Activated naive CD4-positive, alpha-beta T cell treated with anti-CD3 and anti-CD28 coated beads for 36 hours (primary cell): ENCODE measurements at regions not wholly inside any gene's neighbourhood (a gene's known extent, or its start where the extent isn't known, plus 50 kb on each side); places are given as distances from the start of the nearest gene placed in this dataset.
"Not testable (repeated sequence)": the region's sequence is repeated elsewhere in the genome, so short reads cannot be mapped to it uniquely, and the experiment has no call there.

ENCODE experiments used
- CTCF ChIA-PET: fragments of 350-600 bp; sonication (Branson Sonifier 250); formaldehyde crosslinking; loops from one replicate; lab custom pipeline; 2021; ENCODE audit warnings: antibody characterized with exemption; lab: Charles Lee
- DNase-seq: peaks from one replicate; pipeline ENCODE4 v3.0.0-alpha.2; 2020
- H3K27ac Mint-ChIP-seq: one replicate; pipeline ENCODE4 v1.8.0; 2021; ENCODE audit warnings: mild to moderate bottlenecking, mixed read lengths
- H3K27me3 Mint-ChIP-seq: one replicate; pipeline ENCODE4 v1.8.0; 2021; ENCODE audit warnings: low read depth, mixed read lengths
- H3K36me3 Mint-ChIP-seq: one replicate; pipeline ENCODE4 v1.8.0; 2021; ENCODE audit warnings: low read depth, mixed read lengths
- H3K4me1 Mint-ChIP-seq: one replicate; pipeline ENCODE4 v1.8.0; 2021; ENCODE audit warnings: low read depth, mixed read lengths
- H3K4me3 Mint-ChIP-seq: one replicate; pipeline ENCODE4 v1.8.0; 2021; ENCODE audit warnings: mild to moderate bottlenecking, moderate library complexity, mixed read lengths
- H3K9me3 Mint-ChIP-seq: one replicate; pipeline ENCODE4 v1.8.0; 2021; ENCODE audit warnings: mixed read lengths
- intact Hi-C: fragments of 100-400 bp; cut with micrococcal nuclease; formaldehyde crosslinking; loops from one replicate; pipeline ENCODE4 v1.15.1; 2023

DNA sequence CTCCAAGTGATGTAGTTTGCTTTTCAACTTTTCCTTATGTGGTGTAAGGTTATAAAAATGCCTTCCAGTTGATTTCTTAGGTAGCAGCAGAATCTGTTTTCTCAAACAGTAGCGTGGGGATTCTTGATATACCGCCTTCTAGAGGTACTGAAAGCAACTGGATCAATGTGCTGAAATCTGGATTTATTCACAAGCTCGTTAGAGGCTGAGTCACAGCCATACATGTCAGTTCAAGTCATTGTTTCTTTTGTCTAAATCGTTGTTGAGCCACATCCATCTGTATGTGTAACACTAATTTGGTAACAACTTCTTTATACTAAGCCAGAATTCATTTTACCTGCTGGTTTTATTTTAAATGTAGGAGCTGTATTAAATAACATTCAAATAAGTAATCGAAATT is 200.0 kb upstream of the MAD2L1 start:
- no peaks in the 10 kb centered on the region for H3K36me3 Mint-ChIP-seq
- intact Hi-C loops = no loop called here
- H3K9me3 Mint-ChIP-seq = no peaks in the 10 kb centered on the region
- no peaks in the 10 kb centered on the region for H3K4me1 Mint-ChIP-seq
- no peak overlapping the region for H3K4me3 Mint-ChIP-seq
- no peak overlapping the region for H3K27ac Mint-ChIP-seq
- H3K27me3 Mint-ChIP-seq = peaks cover 4% of the 10 kb centered on the region
- DNase-seq = no peak
- CTCF ChIA-PET = interaction anchor here (0.6 kb wide), 1 partner anchor 954 kb away, joined by 4 read pairs; no protein-coding TSS in a partner anchor

DNA sequence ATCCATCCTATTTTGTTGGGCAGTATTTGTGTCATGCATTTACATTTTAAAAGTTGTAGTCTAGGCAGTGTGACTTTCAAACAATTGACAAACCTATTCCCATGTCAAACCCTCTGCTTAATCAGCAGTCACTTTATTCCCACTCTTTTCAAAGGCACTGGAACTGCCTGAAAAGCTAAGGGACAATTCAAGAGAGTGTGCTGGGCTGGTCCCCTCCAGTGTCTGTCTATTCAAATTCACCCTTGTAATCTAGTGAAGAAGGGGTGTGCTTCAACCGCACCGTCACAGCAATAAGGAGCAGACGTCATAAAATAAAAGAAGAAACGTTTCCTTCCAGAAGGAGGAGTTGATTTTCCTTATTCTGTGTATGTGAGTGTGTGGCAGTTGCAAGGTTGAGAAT is 197.0 kb upstream of the MAD2L1 start:
- intact Hi-C loops = no loop called here
- CTCF ChIA-PET = no interaction called here
- Mint-ChIP-seq H3K36me3 (no peaks in the 10 kb centered on the region), H3K4me1 (no peaks in the 10 kb centered on the region), H3K4me3 (no peak overlapping the region), H3K27ac (no peak overlapping the region), H3K27me3 (peaks cover 7% of the 10 kb centered on the region), H3K9me3 (no peaks in the 10 kb centered on the region)
- no peak for DNase-seq

DNA sequence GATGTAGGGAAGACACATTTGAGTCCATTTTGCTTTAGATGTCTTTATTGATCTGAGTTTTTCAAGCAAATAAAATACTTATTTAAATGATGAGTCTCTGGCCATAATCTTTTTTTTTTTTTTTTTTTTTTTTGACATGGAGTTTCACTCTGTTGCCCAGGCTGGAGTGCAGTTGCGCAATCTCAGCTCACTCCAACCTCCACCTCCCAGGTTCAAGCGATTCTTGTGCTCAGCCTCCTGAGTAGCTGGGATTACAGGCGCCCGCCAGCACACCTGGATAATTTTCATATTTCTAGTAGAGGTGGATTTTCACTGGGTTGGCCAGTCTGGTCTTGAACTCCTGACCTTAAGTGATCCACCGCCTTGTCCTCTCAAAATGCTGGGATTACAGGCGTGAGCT is 194.5 kb upstream of the MAD2L1 start:
- H3K27ac Mint-ChIP-seq = no peak overlapping the region
- H3K4me3 Mint-ChIP-seq = no peak overlapping the region
- CTCF ChIA-PET = no interaction called here
- H3K4me1 Mint-ChIP-seq = no peaks in the 10 kb centered on the region
- DNase-seq = no peak
- intact Hi-C loops = no loop called here
- no peaks in the 10 kb centered on the region for H3K9me3 Mint-ChIP-seq
- no peaks in the 10 kb centered on the region for H3K36me3 Mint-ChIP-seq
- peaks cover 7% of the 10 kb centered on the region for H3K27me3 Mint-ChIP-seq

DNA sequence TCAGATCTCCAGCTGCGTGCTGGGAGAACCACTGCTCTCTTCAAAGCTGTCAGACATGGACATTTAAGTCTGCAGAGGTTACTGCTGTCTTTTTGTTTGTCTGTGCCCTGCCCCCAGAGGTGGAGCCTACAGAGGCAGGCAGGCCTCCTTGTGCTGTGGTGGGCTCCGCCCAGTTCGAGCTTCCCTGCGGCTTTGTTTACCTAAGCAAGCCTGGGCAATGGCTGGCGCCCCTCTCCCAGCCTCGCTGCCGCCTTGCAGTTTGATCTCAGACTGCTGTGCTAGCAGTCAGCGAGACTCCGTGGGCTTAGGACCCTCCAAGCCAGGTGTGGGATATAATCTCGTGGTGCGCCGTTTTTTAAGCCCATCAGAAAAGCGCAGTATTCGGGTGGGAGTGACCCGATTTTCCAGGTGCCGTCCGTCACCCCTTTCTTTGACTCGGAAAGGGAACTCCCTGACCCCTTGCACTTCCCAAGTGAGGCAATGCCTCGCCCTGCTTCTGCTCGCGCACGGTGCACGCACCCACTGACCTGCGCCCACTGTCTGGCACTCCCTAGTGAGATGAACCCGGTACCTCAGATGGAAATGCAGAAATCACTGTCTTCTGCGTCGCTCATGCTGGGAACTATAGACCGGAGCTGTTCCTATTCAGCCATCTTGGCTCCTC is 189.6 kb upstream of the MAD2L1 start:
- DNase-seq, H3K4me3 Mint-ChIP-seq, H3K4me1 Mint-ChIP-seq, H3K9me3 Mint-ChIP-seq, intact Hi-C loops, H3K27ac Mint-ChIP-seq, H3K36me3 Mint-ChIP-seq, H3K27me3 Mint-ChIP-seq: not testable (repeated sequence)
- CTCF ChIA-PET = interaction anchor here (0.6 kb wide), 1 partner anchor 35 kb away, joined by 3 read pairs; no protein-coding TSS in a partner anchor

DNA sequence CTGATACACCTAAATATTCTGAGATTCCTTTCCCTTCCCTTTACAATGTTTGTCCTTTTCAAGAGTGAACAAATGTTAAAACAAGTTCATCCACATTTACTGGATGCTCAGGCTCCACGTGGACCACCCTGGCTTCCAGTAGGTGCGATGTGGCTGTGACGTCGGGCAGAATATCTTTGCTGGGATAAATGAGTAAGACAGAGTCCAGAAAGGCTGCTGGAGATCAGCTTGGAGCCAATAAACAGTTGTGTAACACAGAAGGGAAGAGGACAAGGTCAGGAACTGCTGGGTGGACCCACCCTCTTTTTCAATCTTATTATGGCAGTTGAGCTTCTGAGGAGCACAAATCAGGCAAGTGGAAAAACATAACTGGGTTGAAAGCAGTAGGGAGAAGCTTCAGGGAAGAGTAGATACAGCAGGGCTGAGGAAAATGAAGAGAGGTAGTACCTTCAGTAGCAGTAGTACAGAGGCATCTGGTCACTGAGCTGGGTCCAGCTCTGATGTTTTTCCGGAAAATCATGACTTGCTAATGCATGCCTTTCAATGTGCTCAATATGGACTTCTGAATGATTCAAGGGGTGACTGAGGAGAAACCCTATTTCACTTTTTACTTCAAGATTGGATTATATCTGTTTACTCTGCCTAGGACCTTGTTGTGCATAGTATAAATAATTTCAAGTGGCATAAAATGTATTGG is 171.8 kb upstream of the MAD2L1 start:
- Mint-ChIP-seq H3K27me3 (peaks cover 9% of the 10 kb centered on the region), H3K4me1 (no peaks in the 10 kb centered on the region), H3K27ac (no peak overlapping the region), H3K36me3 (no peaks in the 10 kb centered on the region), H3K4me3 (no peak overlapping the region), H3K9me3 (no peaks in the 10 kb centered on the region)
- no peak for DNase-seq
- CTCF ChIA-PET = interaction anchor here (0.6 kb wide), 2 partner anchors 16 to 343 kb away, joined by 3 read pairs; no protein-coding TSS in a partner anchor
- intact Hi-C loops = no loop called here

DNA sequence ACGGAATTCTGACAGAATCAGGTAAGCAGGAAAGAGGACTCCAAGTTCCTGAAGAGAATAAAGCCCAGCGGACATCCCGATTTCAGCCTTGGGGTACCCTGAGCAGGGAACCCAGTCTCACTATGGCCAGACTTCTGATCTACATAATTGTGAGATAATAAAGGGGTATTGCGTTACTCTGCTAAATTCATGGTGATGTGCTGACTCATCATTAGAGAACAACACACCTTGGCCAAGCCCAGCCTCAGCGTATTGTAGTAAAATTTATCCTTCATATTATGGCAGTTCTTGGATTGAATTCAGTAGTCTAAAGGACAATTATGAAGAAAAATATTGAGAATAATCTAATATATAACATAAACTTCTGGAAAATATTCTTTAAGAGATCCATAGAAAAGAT is 170.2 kb upstream of the MAD2L1 start:
- Mint-ChIP-seq H3K27me3 (peaks cover 2% of the 10 kb centered on the region), H3K36me3 (no peaks in the 10 kb centered on the region), H3K4me3 (no peak overlapping the region), H3K9me3 (no peaks in the 10 kb centered on the region), H3K4me1 (no peaks in the 10 kb centered on the region), H3K27ac (no peak overlapping the region)
- DNase-seq = no peak
- intact Hi-C loops = no loop called here
- CTCF ChIA-PET = no interaction called here

DNA sequence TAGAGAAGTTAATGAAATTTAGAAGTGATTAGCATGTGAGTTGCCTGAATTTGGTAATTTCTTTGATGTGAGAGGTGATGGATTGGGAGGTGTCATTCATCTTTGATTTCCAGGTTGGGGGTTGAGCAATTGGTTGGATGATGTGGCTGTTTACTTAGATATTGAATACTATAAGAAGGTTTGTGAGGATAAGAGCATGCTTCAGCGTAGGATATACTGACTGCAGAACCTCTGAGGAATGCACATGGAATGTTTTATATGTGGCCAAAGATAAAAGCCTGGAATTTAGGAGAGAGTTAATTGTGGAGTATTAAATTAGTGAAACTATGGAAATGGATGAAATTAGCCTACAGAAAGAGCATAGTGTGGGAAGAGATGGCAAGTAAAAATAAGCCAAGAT is 165.4 kb upstream of the MAD2L1 start:
- CTCF ChIA-PET = no interaction called here
- Mint-ChIP-seq H3K27me3 (no peaks in the 10 kb centered on the region), H3K4me1 (no peaks in the 10 kb centered on the region), H3K36me3 (no peaks in the 10 kb centered on the region), H3K4me3 (no peak overlapping the region), H3K27ac (no peak overlapping the region), H3K9me3 (no peaks in the 10 kb centered on the region)
- no peak for DNase-seq
- intact Hi-C loops = no loop called here

DNA sequence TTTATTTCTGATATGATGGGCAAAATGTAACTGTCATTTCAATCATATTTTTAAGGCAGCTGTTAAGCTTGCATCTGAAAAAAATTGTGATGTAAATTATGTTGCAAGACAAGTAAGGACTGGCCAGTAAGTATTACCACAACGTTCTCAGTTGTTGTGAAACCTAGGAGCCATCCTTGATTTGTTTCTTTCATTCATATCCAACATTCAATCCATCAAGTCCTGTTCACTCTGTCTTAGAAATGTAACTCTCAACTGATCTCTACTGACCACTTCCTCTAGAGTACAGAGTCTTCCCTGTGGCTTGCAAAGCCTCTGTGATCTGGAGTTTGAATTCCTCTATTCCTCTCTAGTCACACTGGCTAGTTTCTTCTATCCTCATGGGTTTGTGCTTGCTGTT is 161.4 kb upstream of the MAD2L1 start:
- no peaks in the 10 kb centered on the region for H3K27me3 Mint-ChIP-seq
- CTCF ChIA-PET = no interaction called here

DNA sequence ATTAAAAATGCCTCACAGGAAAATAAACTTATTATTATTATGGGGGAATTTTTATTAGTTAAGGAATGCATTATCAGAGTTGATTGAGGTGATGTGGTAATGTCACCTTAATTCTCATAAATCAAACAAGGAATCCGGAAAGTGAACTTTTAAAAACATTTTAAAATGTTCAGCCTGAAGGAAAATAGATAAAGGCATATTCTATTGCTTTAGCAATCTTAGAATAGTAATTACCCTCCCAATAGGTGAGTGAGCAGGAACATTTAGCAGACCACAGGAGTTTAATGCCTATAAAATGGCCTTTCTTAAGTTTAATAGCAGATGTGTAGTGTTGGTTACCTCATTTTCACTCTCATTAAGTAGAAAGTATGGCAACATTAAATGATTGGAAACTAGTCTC is 160.9 kb upstream of the MAD2L1 start:
- Mint-ChIP-seq H3K4me3 (no peak overlapping the region), H3K27ac (no peak overlapping the region)
- intact Hi-C loops = no loop called here

More for the DNA sequence above, 161.4 kb upstream of the MAD2L1 start:
- no peaks in the 10 kb centered on the region for H3K4me1 Mint-ChIP-seq
- DNase-seq = no peak
- H3K27ac Mint-ChIP-seq = no peak overlapping the region
- H3K9me3 Mint-ChIP-seq = no peaks in the 10 kb centered on the region
- H3K4me3 Mint-ChIP-seq = no peak overlapping the region
- H3K36me3 Mint-ChIP-seq = no peaks in the 10 kb centered on the region
- intact Hi-C loops = no loop called here

DNA sequence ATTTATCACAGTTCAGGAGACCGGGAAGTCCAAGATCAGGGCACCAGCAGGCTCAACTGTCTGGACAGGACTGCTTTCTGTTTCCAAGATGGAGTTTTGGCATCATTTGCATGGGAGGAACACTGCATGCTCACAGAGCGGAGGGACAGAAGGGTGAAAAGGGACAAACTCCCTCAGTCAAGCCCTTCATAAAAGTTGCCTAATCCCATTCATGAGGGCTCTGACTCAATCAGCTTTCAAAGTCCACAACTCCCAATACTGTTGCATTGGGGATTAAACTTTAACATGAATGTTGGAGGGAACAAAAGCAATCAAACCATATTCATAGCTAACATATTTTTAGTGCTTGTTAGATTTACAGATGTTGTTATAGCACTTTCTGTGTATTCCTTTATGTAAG is 158.9 kb upstream of the MAD2L1 start:
- Mint-ChIP-seq H3K36me3 (no peaks in the 10 kb centered on the region), H3K4me3 (no peak overlapping the region), H3K27ac (no peak overlapping the region), H3K9me3 (no peaks in the 10 kb centered on the region), H3K27me3 (no peaks in the 10 kb centered on the region), H3K4me1 (no peaks in the 10 kb centered on the region)
- no peak for DNase-seq
- intact Hi-C loops = no loop called here
- CTCF ChIA-PET = no interaction called here

More for the DNA sequence above, 160.9 kb upstream of the MAD2L1 start:
- Mint-ChIP-seq H3K4me1 (no peaks in the 10 kb centered on the region), H3K27me3 (no peaks in the 10 kb centered on the region), H3K9me3 (no peaks in the 10 kb centered on the region), H3K36me3 (no peaks in the 10 kb centered on the region)
- CTCF ChIA-PET = no interaction called here
- no peak for DNase-seq

DNA sequence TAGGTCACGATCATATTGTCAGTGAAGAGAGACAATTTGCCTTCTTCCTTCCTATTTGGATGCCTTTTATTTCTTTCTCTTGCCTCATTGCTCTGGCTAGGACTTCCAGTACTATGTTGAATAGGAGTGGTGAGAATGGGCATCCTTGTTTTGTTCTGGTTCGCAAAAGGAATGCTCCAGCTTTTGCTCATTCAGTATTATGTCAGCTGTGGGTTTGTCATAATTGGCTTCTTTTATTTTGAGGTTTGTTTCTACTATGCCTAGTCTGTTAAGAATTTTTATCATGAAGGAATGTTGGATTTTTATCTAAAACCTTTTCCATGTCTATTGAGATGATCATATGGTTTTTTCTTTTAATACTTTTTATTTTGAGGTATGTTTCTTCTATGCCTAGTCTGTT is 152.3 kb upstream of the MAD2L1 start:
- H3K27me3 Mint-ChIP-seq = peaks cover 5% of the 10 kb centered on the region
- no peak overlapping the region for H3K4me3 Mint-ChIP-seq
- no peak for DNase-seq
- H3K36me3 Mint-ChIP-seq = no peaks in the 10 kb centered on the region
- no peaks in the 10 kb centered on the region for H3K9me3 Mint-ChIP-seq
- H3K4me1 Mint-ChIP-seq = no peaks in the 10 kb centered on the region
- CTCF ChIA-PET = no interaction called here
- intact Hi-C loops = no loop called here
- H3K27ac Mint-ChIP-seq = no peak overlapping the region

DNA sequence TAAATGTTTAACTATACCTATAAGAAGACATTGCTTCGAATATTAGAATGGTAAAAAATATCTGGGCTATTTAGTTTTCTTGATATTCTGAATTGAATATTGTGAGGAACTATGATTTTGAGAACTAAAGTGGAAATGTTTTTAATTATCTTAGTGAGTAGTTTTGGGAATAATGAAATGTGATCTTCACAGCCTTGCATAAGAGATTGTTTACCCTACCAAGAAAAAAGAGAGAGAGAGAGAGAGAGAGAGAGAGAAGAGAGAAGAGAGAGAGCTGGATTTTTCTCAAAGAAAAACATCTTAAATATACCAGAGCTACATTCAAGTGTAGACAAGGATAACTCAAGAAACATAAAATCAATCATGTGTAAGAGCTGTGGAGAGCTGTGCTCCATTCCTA is 148.7 kb upstream of the MAD2L1 start:
- CTCF ChIA-PET = no interaction called here
- no peaks in the 10 kb centered on the region for H3K36me3 Mint-ChIP-seq
- no peaks in the 10 kb centered on the region for H3K9me3 Mint-ChIP-seq
- H3K27ac Mint-ChIP-seq = no peak overlapping the region
- H3K27me3 Mint-ChIP-seq = peaks cover 12% of the 10 kb centered on the region
- H3K4me1 Mint-ChIP-seq = no peaks in the 10 kb centered on the region
- intact Hi-C loops = no loop called here
- DNase-seq = no peak
- no peak overlapping the region for H3K4me3 Mint-ChIP-seq

DNA sequence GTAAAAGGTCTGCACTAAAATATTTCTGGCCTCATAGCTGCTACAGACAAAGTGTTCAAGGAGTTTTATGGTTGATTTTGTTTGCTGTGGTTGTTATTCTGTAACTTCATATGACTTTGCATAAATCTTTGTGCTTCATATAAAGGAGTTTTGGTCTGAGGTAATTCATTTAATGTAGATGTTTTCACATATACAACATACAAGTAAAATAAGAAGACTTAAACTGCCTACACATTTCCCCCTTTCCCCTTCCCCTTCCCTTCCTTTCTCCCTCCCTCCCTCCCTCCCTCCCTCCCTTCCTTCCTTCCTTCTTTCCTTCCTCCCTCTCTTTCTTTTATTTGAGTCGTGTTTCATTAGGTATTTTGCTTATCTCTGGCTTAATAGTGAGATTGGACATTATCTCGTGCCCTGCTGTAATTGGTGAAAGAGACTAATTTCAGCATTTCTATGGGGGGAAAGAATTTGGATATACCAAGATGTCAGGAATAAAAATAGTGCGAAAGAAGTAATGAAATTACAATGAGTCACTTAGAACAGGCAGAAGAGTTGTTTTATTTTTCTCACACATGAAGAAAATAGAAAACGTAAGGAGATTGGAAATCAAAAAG is 144.9 kb upstream of the MAD2L1 start:
- H3K4me1 Mint-ChIP-seq = no peaks in the 10 kb centered on the region
- H3K36me3 Mint-ChIP-seq = no peaks in the 10 kb centered on the region
- no peak for DNase-seq
- CTCF ChIA-PET = no interaction called here
- intact Hi-C loops = no loop called here
- peaks cover 12% of the 10 kb centered on the region for H3K27me3 Mint-ChIP-seq
- no peak overlapping the region for H3K27ac Mint-ChIP-seq
- no peaks in the 10 kb centered on the region for H3K9me3 Mint-ChIP-seq
- no peak overlapping the region for H3K4me3 Mint-ChIP-seq
